T-helper 2 cell treated with Interferon-gamma antibody and Interleukin-4, amounts not matched to agents 100 ng/mL and 5 ng/mL, for 36 hours (primary cell): ENCODE measurements at regions not wholly inside any gene's neighbourhood (a gene's known extent, or its start where the extent isn't known, plus 50 kb on each side); places are given as distances from the start of the nearest gene placed in this dataset.
"Not testable (repeated sequence)": the region's sequence is repeated elsewhere in the genome, so short reads cannot be mapped to it uniquely, and the experiment has no call there.

Experiments used
- intact Hi-C: fragments of 100-400 bp; cut with micrococcal nuclease; formaldehyde crosslinking; loops from one replicate; pipeline ENCODE4 v1.15.1; 2023

DNA sequence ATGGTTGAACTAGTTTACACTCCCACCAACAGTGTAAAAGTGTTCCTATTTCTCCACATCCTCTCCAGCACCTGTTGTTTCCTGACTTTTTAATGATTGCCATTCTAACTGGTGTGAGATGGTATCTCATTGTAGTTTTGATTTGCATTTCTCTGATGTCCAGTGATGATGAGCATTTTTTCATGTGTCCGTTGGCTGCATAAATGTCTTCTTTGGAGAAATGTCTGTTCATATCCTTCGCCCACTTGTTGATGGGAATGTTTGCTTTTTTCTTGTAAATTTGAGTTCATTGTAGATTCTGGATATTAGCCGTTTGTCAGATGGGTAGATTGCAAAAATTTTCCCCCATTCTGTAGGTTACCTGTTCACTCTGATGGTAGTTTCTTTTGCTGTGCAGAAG is 155.0 kb upstream of the CNKSR2 start:
- intact Hi-C loops: not testable (repeated sequence)

DNA sequence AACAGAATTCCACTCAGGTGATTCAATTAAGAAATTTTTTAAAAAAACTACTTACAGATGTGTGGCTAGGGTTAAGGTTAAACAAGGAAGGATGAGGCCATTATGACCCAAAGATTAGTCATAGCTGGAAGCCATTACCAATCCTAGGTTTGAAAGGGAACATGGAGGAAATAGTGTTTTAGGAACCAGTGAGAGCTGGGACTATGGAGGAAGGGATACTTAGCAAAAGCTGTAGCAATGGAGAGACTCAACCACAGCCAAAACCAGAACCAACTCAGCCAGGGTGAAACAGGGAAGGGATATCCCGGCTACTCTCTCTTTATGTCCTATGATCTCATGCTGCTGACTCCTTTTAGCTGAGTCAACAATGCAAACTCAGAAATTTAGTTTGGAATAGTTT is 148.6 kb upstream of the CNKSR2 start:
- intact Hi-C loops: no loop called here

DNA sequence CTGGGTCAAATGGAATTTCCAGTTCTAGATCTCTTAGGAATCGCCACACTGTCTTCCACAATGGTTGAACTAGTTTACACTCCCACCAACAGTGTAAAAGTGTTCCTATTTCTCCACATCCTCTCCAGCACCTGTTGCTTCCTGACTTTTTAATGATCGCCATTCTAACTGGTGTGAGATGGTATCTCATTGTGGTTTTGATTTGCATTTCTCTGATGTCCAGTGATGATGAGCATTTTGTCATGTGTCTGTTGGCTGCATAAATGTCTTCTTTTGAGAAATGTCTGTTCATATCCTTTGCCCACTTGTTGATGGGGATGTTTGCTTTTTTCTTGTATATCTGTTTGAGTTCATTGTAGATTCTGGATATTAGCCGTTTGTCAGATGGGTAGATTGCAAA is 145.2 kb upstream of the CNKSR2 start:
- intact Hi-C loops: not testable (repeated sequence)

DNA sequence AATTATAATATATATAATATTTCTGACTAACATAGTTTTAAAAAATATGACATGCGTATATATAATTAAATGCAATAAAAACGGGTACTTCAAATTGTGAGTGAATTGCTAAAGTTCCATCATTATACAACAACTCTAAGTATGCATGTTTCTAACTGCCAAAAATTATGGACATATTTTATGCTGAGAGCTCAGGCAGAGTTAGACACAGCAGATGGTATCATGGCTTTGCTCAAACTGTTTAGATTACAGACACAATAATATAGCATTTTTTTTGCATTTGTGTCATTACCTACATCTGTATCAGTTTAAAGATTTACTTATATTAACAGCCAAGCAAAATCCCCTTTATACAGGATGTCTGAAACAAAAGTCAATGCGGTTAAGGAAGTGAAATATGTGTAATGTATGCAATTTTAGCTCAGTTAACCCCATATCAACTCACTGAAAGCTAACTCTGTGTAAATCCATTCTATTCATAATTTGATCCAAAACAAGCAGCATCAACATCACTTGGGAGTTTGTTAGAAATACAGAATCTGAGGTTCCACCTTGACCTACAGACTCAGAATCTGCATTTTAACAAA is 119.1 kb upstream of the CNKSR2 start:
- intact Hi-C loops: no loop called here

DNA sequence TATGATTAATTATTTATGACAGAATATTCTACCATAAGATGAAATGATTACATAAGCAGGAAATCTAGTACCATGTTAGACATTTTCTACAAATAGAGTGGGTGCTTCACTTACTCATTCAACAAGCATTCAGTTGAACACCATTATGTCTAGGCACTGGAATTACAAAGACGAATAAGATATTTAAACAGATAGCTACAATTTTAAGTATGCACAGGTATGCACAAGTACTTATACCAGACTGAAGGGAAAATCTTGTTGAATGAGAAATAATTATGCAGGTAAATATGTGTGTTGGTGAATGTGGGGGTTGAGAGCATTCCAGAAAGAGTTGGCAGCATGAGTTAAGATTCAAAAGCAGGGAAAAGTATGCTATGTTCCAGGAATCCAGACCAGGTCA is 107.3 kb upstream of the CNKSR2 start:
- intact Hi-C loops: no loop called here

DNA sequence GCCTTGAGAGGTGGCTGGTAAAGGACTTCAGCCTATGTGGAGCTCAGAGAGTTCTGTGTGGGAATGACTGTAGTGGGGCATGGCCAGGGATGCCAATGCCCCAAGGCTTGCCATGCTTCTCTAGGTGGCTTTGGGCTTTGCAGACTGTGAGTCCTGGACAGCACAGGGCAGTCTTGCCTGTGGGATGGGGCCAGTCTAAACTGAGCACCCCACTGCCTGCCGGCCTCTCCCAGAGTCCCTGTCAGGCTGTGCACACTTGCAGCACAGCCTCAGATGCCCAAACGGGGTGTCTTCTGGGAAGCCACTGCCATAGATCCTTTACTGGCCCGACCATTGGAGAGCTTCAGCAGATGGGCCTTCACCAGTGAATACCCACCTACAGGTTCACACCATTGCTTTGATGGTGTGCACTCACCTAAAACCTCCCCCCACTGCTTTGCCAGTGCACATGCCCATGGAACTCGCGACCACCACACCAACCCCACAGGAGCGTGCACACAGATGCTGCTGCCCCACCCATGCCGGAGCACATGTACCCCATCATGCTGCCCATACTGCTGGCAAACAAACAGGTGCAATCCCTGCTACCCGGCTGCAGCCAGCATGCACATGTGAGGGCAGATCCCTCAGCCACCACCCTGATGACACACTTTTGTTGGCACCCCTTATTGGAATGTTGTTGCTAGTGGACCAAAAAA is 97.3 kb upstream of the CNKSR2 start:
- intact Hi-C loops: no loop called here

DNA sequence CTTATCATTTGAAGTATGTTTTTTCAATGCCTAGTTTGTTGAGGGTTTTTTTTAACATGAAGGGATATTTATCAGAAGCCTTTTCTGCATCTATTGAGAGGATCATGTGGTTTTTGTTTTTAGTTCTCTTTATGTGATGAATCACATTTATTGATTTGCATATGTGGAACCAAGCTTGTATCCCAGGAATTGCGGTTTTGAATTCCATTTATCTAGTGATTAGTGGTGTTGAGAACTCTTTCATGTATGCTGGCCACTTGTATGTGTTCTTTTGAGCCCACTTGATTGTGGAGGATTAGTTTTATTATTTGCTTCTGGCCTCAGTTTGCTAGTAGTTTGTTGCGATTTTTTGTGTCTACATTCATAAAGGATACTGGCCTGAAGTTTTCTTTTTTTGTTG is 85.0 kb upstream of the CNKSR2 start:
- intact Hi-C loops: no loop called here

DNA sequence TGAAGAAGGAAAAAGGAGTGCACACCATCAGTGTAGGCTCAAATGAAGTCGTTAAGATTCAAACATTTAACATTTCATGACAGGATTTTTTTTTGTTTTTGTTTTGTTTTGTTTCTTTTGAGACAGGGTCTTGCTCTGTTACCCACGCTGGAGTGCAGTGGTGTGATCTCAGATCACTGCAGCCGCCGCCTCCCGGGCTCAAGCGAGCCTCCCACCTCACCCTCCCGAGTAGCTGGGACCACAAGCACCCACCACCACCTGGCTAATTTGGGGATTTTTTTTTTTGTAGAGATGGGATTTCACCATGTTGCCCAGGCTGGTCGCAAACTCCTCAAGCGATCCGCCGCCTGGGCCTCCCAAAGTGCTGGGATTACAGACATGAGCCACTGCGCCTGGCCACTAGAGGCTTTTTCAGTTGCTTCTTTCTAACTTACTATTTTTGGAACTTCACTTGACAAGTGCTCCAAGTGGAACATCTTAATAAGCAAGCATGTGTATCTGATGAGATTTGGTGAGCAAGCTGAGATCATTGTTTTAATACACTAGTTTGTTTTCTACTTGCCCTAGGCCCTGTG is 78.9 kb upstream of the CNKSR2 start:
- intact Hi-C loops: no loop called here

DNA sequence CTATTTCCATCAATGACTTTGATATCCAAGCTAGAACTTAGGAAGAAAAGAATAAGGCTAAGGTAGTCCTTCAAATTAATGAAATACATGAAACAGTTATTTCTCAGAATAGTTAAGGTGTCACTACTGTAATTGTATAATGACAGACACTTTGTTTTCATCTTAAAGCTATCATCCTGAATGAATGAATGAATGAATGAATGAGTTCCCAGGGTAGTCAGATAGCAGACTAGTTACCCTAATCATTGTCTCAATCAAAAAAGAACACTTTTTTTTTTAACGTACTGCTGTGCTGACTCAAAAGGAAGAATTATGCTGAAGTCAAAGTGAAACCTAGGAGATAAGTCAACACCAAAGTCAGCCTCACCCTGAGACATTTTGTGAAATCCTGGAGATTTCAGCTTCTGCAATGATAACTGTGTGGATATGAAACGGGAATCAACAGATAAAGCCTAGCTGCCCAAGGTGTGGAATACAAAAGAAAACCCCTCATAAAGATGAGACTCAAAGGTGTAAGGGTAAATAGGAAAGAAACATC is 68.3 kb upstream of the CNKSR2 start:
- intact Hi-C loops: loop anchor here (10.0 kb wide), 1 partner anchor 69 kb away; the partner anchor contains the start of gene CNKSR2

DNA sequence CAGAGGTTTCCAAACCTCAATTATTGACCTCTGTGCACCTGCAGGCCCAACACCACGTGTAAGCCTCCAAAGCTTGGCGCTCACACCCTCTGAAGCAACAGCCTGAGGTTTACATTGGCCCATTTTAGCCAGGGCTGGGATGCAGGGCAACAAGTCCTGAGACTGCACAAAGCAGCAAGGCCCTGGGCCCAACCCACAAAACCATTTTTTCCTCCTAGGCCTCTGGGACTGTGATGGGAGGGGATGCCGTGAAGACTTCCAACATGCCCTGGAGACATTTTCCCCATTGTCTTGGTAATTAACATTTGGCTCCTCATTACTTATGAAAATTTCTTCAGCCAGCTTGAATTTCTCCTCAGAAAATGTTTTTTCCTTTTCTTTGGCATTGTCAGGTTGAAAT is 54.9 kb upstream of the CNKSR2 start:
- intact Hi-C loops: no loop called here
